A549 (cell line): ENCODE measurements at regions not wholly inside any gene's neighbourhood (a gene's known extent, or its start where the extent isn't known, plus 50 kb on each side); places are given as distances from the start of the nearest gene placed in this dataset.

ENCODE experiments used
- ATAC-seq, 2 experiments: fragments of 200-7000 bp in 1 of 2; fragments of >200 bp in 1 of 2; cut with Nextera tagmentation in 1 of 2; cut with Tn5 transposase in 1 of 2; 3 replicates each; pipeline versions ENCODE4 v1.8.0 to v1.9.1; 2018 to 2020; ENCODE audit warnings: mild to moderate bottlenecking in 1 of 2, moderate library complexity in 1 of 2
- CTCF ChIA-PET: fragments of 300-600 bp; sonication (Branson Sonifier 250); formaldehyde crosslinking; extraction: SDS; loops from one replicate; lab custom pipeline; 2021; ENCODE audit warnings: antibody characterized with exemption, inconsistent platforms; lab: Yijun Ruan, JAX
- POLR2A ChIA-PET: fragments of 350-600 bp; formaldehyde crosslinking; extraction: SDS; loops from one replicate; lab custom pipeline; 2021; ENCODE audit warnings: antibody characterized with exemption, inconsistent platforms; lab: Yijun Ruan, JAX
- DNase-seq, 2 experiments: peaks; one replicate each; pipeline versions ENCODE4 v3.0.0 to v3.0.0-alpha.2; 2011 to 2016; ENCODE audit warnings: low read depth in 1 of 2, low spot score in 1 of 2
- FAIRE-seq: peaks from 2 replicates; lab custom pipeline; 2011; peaks lifted over from hg19 to GRCh38; lab: Jason Lieb, UNC
- H3K27ac ChIP-seq, 2 experiments: fragments of >200 bp; sonication (Bioruptor Twin); formaldehyde crosslinking; 3 replicates each; pipeline ENCODE4 v1.5.1; 2016 to 2017
- H3K4me1 ChIP-seq: fragments of >200 bp; sonication (Bioruptor Twin); formaldehyde crosslinking; 3 replicates; pipeline ENCODE4 v1.6.1; 2016
- H3K4me2 ChIP-seq: fragments of >200 bp; sonication (Bioruptor Twin); formaldehyde crosslinking; 3 replicates; pipeline ENCODE4 v1.6.1; 2016
- H3K4me3 ChIP-seq: fragments of >200 bp; sonication (Bioruptor Twin); formaldehyde crosslinking; 3 replicates; pipeline ENCODE4 v1.5.1; 2016
- H3K9me3 ChIP-seq: fragments of >200 bp; sonication (Bioruptor Twin); formaldehyde crosslinking; 3 replicates; pipeline ENCODE4 v1.6.1; 2016
- CBX8 ChIP-seq: fragments of 200-600 bp; sonication (generic); IDR thresholded peaks from 2 replicates; pipeline ENCODE4 v1.6.1; 2016
- CHD4 ChIP-seq: fragments of 200-600 bp; sonication (generic); IDR thresholded peaks from 2 replicates; pipeline ENCODE4 v1.6.1; 2016; ENCODE audit warnings: antibody characterized with exemption, mild to moderate bottlenecking, borderline replicate concordance
- EHF ChIP-seq: fragments of 250-450 bp; sonication (Bioruptor Pico); IDR thresholded peaks from 2 replicates; pipeline ENCODE4 v1.5.0; 2020; ENCODE audit warnings: mild to moderate bottlenecking
- FOSB ChIP-seq: fragments of 250-450 bp; sonication (Bioruptor Pico); IDR thresholded peaks from 2 replicates; pipeline ENCODE4 v1.5.0; 2020; ENCODE audit warnings: mild to moderate bottlenecking, moderate library complexity
- HOXA7 ChIP-seq: fragments of 250-450 bp; sonication (Bioruptor Pico); IDR thresholded peaks from 2 replicates; pipeline ENCODE4 v1.5.0; 2020; ENCODE audit warnings: mild to moderate bottlenecking, moderate library complexity
- HOXB13 ChIP-seq: fragments of 250-450 bp; sonication (Bioruptor Pico); IDR thresholded peaks from 2 replicates; pipeline ENCODE4 v1.5.0; 2020; ENCODE audit warnings: low read depth, mild to moderate bottlenecking, moderate library complexity
- HOXB5 ChIP-seq: fragments of 250-450 bp; sonication (Bioruptor Pico); IDR thresholded peaks from 2 replicates; pipeline ENCODE4 v1.5.0; 2020; ENCODE audit warnings: mild to moderate bottlenecking, moderate library complexity
- KDM1A ChIP-seq: fragments of 200-600 bp; sonication (generic); IDR thresholded peaks from 2 replicates; pipeline ENCODE4 v1.6.1; 2016; ENCODE audit warnings: low read depth, mild to moderate bottlenecking
- KDM5A ChIP-seq: fragments of 200-600 bp; sonication (generic); IDR thresholded peaks from 2 replicates; pipeline ENCODE4 v1.6.1; 2016; ENCODE audit warnings: antibody characterized with exemption, mild to moderate bottlenecking
- NFE2L2 ChIP-seq: fragments of 150-350 bp; conservative IDR thresholded peaks from 2 replicates; pipeline ENCODE4 v1.6.1; 2014; ENCODE audit warnings: low read length
- NR3C1 ChIP-seq: fragments of >200 bp; sonication (Bioruptor Twin); formaldehyde crosslinking; IDR thresholded peaks from 3 replicates; pipeline ENCODE4 v1.6.1; 2017
- POLR2AphosphoS2 ChIP-seq: conservative IDR thresholded peaks from 2 replicates; pipeline ENCODE4 v1.6.1; 2012; ENCODE audit warnings: low read length, improper control_type of control experiment, inconsistent platforms
- RAD21 ChIP-seq, 2 experiments: fragments of >200 bp in 1 of 2; sonication (Bioruptor Twin) in 1 of 2; formaldehyde crosslinking in 1 of 2; IDR thresholded peaks in 1 of 2; conservative IDR thresholded peaks in 1 of 2; 2 replicates in 1 of 2; 3 replicates in 1 of 2; pipeline ENCODE4 v1.6.1; 2012 to 2018; ENCODE audit warnings: inconsistent platforms in 1 of 2
- RARB ChIP-seq: fragments of 250-450 bp; sonication (Bioruptor Pico); IDR thresholded peaks from 2 replicates; pipeline ENCODE4 v1.8.0; 2021; ENCODE audit warnings: mild to moderate bottlenecking, moderate library complexity
- ZC3H11A ChIP-seq: fragments of 450-650 bp; IDR thresholded peaks from 2 replicates; pipeline ENCODE4 v1.6.1; 2014; ENCODE audit warnings: antibody characterized with exemption, mild to moderate bottlenecking
- ZFP36 ChIP-seq: fragments of 450-650 bp; IDR thresholded peaks from 2 replicates; pipeline ENCODE4 v1.6.1; 2014; ENCODE audit warnings: borderline replicate concordance; ENCODE audit not compliant: partially characterized antibody
- WGBS: methylation state at CpG from one replicate; pipeline ENCODE4 v1.1.6; 2017; ENCODE audit errors: missing lambda C conversion rate; 5-methylcytosine and 5-hydroxymethylcytosine counted together
- TF ChIP-seq, protein P1 (sequence below): fragments of 450-650 bp; IDR thresholded peaks from 2 replicates; pipeline ENCODE4 v1.6.1; 2014; ENCODE audit warnings: antibody characterized with exemption
- TF ChIP-seq, protein P2 (sequence below): fragments of 200-600 bp; sonication (generic); IDR thresholded peaks from 2 replicates; pipeline ENCODE4 v1.6.1; 2016; ENCODE audit warnings: antibody characterized with exemption, mild to moderate bottlenecking, moderate library complexity
- TF ChIP-seq, protein P3 (sequence below): IDR thresholded peaks from 2 replicates; pipeline ENCODE4 v1.6.1; 2012
- TF ChIP-seq, protein P4 (sequence below): fragments of >200 bp; sonication (Bioruptor Twin); formaldehyde crosslinking; IDR thresholded peaks from 3 replicates; pipeline ENCODE4 v1.6.1; 2016

DNA sequence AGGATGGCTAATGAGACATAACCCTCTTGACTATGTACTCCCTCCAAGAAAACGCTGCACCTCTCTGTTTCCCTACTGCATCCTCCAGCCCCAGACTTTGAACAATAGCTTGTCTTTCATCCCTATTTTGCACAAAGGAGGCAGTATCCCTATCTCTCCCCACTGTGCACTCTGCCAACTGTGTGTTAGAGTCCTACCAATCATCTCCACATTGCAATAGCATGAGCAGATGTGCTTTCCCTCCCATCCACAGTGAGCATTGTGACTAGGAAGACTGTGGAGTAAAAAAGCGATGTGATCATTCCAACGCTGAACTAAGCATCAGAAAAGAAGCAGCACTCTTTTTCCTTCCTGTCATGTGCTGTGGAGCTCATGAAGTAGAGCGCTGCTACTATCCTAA is 206.3 kb upstream of the GULP1 start:
- Histone ChIP-seq H3K9me3 (no peaks in the 10 kb centered on the region), H3K4me3 (no peak overlapping the region), H3K4me2 (no peak overlapping the region), H3K4me1 (no peaks in the 10 kb centered on the region), H3K27ac (no peak overlapping the region)
- DNase-seq: no peak
- TF ChIP-seq FOSB (CRISPR knock-in tag) (no peak), POLR2AphosphoS2 (no peak), KDM5A (no peak), CBX8 (no peak), NFE2L2 (no peak), RARB (CRISPR knock-in tag) (no peak), HOXB5 (CRISPR knock-in tag) (no peak), HOXB13 (CRISPR knock-in tag) (no peak), NR3C1 (no peak), ZFP36 (no peak), ZC3H11A (no peak)
- TF ChIP-seq, protein P1, sequence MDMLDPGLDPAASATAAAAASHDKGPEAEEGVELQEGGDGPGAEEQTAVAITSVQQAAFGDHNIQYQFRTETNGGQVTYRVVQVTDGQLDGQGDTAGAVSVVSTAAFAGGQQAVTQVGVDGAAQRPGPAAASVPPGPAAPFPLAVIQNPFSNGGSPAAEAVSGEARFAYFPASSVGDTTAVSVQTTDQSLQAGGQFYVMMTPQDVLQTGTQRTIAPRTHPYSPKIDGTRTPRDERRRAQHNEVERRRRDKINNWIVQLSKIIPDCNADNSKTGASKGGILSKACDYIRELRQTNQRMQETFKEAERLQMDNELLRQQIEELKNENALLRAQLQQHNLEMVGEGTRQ: no peak
- POLR2A ChIA-PET: no interaction called here
- WGBS: 52% methylated on average over 4 of the region's 4 CpGs
- CTCF ChIA-PET: no interaction called here
- no peak for ATAC-seq
- FAIRE-seq: no peak

DNA sequence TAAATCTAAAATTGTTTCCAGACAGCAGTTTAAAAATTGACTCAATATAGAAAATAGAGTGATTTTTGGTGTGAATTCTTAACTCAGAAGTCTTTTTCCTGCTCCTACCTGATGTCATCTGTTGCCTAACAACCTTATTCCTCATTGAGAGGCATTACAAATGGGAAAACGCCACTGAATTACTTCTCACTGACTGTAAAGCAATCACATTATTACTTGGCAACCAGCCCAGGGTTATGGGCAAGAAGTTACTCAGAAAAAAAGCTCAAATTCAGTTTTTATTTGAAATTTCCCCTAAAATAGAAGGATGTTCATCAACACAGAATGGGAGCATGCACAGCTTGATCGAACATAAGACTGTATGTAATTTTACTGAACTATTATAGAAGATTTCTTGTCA is 201.8 kb upstream of the GULP1 start:
- no peak overlapping the region for H3K4me3 ChIP-seq
- no peak for ATAC-seq
- no peak for FAIRE-seq
- 54% methylated on average over 2 of the region's 2 CpGs for WGBS
- H3K9me3 ChIP-seq: no peaks in the 10 kb centered on the region
- POLR2A ChIA-PET: no interaction called here
- no peak for DNase-seq
- H3K27ac ChIP-seq: no peak overlapping the region
- no peak overlapping the region for H3K4me2 ChIP-seq
- no peaks in the 10 kb centered on the region for H3K4me1 ChIP-seq
- CTCF ChIA-PET: no interaction called here
- TF ChIP-seq ZC3H11A: no peak
- TF ChIP-seq HOXA7 (CRISPR knock-in tag): no peak
- no peak for TF ChIP-seq KDM1A
- TF ChIP-seq CHD4: no peak
- no peak for TF ChIP-seq EHF (CRISPR knock-in tag)
- TF ChIP-seq, protein P2, sequence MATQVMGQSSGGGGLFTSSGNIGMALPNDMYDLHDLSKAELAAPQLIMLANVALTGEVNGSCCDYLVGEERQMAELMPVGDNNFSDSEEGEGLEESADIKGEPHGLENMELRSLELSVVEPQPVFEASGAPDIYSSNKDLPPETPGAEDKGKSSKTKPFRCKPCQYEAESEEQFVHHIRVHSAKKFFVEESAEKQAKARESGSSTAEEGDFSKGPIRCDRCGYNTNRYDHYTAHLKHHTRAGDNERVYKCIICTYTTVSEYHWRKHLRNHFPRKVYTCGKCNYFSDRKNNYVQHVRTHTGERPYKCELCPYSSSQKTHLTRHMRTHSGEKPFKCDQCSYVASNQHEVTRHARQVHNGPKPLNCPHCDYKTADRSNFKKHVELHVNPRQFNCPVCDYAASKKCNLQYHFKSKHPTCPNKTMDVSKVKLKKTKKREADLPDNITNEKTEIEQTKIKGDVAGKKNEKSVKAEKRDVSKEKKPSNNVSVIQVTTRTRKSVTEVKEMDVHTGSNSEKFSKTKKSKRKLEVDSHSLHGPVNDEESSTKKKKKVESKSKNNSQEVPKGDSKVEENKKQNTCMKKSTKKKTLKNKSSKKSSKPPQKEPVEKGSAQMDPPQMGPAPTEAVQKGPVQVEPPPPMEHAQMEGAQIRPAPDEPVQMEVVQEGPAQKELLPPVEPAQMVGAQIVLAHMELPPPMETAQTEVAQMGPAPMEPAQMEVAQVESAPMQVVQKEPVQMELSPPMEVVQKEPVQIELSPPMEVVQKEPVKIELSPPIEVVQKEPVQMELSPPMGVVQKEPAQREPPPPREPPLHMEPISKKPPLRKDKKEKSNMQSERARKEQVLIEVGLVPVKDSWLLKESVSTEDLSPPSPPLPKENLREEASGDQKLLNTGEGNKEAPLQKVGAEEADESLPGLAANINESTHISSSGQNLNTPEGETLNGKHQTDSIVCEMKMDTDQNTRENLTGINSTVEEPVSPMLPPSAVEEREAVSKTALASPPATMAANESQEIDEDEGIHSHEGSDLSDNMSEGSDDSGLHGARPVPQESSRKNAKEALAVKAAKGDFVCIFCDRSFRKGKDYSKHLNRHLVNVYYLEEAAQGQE: no peak
- TF ChIP-seq RAD21 (conservative IDR thresholded peaks at IDR 0.05 in 1 of 2, IDR thresholded peaks at IDR 0.05 in 1 of 2): no peak
- TF ChIP-seq, protein P3, sequence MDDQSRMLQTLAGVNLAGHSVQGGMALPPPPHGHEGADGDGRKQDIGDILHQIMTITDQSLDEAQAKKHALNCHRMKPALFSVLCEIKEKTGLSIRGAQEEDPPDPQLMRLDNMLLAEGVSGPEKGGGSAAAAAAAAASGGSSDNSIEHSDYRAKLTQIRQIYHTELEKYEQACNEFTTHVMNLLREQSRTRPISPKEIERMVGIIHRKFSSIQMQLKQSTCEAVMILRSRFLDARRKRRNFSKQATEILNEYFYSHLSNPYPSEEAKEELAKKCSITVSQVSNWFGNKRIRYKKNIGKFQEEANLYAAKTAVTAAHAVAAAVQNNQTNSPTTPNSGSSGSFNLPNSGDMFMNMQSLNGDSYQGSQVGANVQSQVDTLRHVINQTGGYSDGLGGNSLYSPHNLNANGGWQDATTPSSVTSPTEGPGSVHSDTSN: no peak
- TF ChIP-seq, protein P4, sequence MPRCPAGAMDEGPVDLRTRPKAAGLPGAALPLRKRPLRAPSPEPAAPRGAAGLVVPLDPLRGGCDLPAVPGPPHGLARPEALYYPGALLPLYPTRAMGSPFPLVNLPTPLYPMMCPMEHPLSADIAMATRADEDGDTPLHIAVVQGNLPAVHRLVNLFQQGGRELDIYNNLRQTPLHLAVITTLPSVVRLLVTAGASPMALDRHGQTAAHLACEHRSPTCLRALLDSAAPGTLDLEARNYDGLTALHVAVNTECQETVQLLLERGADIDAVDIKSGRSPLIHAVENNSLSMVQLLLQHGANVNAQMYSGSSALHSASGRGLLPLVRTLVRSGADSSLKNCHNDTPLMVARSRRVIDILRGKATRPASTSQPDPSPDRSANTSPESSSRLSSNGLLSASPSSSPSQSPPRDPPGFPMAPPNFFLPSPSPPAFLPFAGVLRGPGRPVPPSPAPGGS: no peak
- TF ChIP-seq, all 56 proteins: peak for 0
